HG03469 (cell line): ENCODE measurements at regions not wholly inside any gene's neighbourhood (a gene's known extent, or its start where the extent isn't known, plus 50 kb on each side); places are given as distances from the start of the nearest gene placed in this dataset.
"Not testable (repeated sequence)": the region's sequence is repeated elsewhere in the genome, so short reads cannot be mapped to it uniquely, and the experiment has no call there.

Experiments used
- ATAC-seq: cut with Tn5 transposase; IDR thresholded peaks from one replicate; pipeline ENCODE4 v1.9.1; 2021; ENCODE audit warnings: mild to moderate bottlenecking, moderate library complexity, moderate number of reproducible peaks; ENCODE audit not compliant: unreplicated experiment

GRCh38 chr20:56914532-56914931 is 285.4 kb downstream of the TFAP2C start:
- ATAC-seq: no peak

- no peak for ATAC-seq
These were observed 287.2 kb downstream of the TFAP2C start for GRCh38 chr20:56916345-56916622.

GRCh38 chr20:56920041-56920440 is 290.9 kb downstream of the TFAP2C start:
- not testable (repeated sequence) for ATAC-seq

GRCh38 chr20:56922497-56922896 is 293.4 kb downstream of the TFAP2C start:
- ATAC-seq: no peak

- ATAC-seq: no peak
These were observed 295.4 kb downstream of the TFAP2C start for GRCh38 chr20:56924292-56925081.

GRCh38 chr20:56925082-56925830 is 296.1 kb downstream of the TFAP2C start:
- ATAC-seq: no peak

GRCh38 chr20:56925831-56926170 is 296.7 kb downstream of the TFAP2C start:
- no peak for ATAC-seq

- no peak for ATAC-seq
These were observed 297.4 kb downstream of the TFAP2C start for GRCh38 chr20:56926501-56926900.

- ATAC-seq: no peak
These were observed 298.0 kb downstream of the TFAP2C start for GRCh38 chr20:56927127-56927526.

- ATAC-seq: no peak
These were observed 298.9 kb downstream of the TFAP2C start for GRCh38 chr20:56928007-56928406.

GRCh38 chr20:56929606-56930005 is 300.5 kb downstream of the TFAP2C start:
- ATAC-seq: no peak

GRCh38 chr20:56930876-56931275 is 301.8 kb downstream of the TFAP2C start:
- ATAC-seq: no peak

GRCh38 chr20:56932575-56933330 is 303.6 kb downstream of the TFAP2C start:
- ATAC-seq: no peak

GRCh38 chr20:56933331-56933698 is 304.2 kb downstream of the TFAP2C start:
- no peak for ATAC-seq

- ATAC-seq: no peak
These were observed 305.8 kb downstream of the TFAP2C start for GRCh38 chr20:56934888-56935287.

- no peak for ATAC-seq
These were observed 311.4 kb downstream of the TFAP2C start for GRCh38 chr20:56940466-56940865.

GRCh38 chr20:56941101-56941686 is 312.1 kb downstream of the TFAP2C start:
- no peak for ATAC-seq

- no peak for ATAC-seq
These were observed 315.1 kb downstream of the TFAP2C start for GRCh38 chr20:56943946-56944945.

GRCh38 chr20:56945057-56945456 is 316.0 kb downstream of the TFAP2C start:
- ATAC-seq: no peak

- ATAC-seq: no peak
These were observed 316.8 kb downstream of the TFAP2C start for GRCh38 chr20:56945901-56946300.
